HG03095 (cell line): ENCODE measurements at regions not wholly inside any gene's neighbourhood (a gene's known extent, or its start where the extent isn't known, plus 50 kb on each side); places are given as distances from the start of the nearest gene placed in this dataset.

Source experiments
- ATAC-seq: cut with Tn5 transposase; IDR thresholded peaks from one replicate; pipeline ENCODE4 v1.9.1; 2021; ENCODE audit warnings: moderate library complexity; ENCODE audit not compliant: unreplicated experiment

DNA sequence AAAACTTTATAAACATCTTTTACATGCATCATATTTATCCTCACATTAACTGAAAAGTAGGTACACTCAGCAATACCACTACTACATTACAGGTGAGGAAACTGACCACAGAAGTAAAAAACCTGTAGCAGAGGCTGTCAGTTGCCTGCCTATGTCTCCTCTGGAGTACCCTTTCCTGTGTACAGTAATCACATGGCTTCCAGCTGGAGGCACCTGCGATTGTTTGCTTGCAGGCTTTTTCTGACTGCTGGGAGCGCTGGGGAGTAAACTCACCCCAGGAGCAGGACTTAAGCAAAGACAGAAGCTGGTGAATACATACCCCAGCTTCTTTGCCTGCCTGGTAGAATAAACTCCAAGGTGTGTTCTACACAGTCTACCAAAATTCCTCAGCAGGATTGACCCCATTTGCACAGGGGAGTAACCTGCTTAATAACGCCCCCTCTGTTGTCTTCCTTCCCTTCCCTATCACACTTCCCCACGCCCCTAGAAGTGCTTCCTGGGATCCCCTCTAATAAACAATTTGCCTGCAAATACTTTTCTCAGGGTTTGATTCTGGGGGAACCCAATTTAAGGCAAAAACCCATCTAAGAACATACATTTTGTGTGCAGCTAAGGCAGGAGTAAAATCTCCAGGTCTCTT lies 138.9 kb downstream of the PTH2R start:
- ATAC-seq, result no peak

DNA sequence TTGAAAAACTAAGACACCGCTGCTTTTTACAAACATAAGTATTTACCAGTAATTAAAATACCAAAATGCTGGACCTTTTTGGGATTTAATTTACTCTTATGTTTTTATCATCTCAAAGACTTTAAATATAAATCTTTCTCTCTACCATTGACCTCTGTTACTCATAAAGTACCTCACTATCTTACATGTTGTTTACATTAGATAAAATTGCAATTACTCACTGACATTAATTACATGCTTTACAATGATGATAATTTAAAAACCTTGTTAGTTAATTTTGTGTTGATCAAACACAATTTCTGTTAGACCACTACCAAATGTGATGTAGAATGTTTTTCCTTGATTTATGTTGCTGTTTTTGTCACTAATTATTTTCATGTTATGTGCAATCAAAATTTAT lies 139.5 kb downstream of the PTH2R start:
- no peak for ATAC-seq

DNA sequence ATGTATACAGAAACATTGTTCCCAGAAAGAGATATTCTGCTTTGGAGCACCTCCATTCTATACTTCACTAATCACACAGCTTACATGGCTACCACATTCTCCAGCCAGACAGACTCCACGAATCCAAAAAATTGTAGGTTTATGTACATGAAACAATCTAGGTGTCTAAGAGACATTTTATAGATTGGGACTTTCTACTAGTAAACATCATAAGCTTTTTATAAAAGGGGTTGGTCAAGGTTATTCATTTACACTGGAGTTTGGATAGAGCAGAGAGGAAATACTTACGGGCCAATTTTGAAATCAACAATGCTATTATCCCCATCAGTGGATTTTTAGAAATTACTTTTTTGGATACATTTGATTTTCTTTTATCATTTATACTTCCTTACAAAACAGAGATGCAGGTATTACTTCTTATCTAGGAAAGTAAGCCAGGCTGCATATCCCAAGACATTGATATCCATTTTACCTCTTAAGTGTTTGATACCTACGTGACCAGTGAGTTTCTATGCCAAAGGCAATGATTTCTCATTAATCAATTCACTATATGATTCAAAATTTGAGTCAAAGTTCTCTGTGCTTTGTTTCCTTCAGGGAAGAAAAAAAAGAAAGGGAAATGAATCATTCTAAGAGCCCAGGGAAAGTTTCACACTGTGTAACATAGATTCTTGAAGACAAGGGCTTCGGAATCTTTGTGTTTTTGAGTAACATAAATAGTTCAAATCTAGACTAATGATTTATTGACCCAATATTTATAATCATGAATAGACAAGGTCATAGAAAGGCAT lies 140.5 kb downstream of the PTH2R start:
- no peak for ATAC-seq

DNA sequence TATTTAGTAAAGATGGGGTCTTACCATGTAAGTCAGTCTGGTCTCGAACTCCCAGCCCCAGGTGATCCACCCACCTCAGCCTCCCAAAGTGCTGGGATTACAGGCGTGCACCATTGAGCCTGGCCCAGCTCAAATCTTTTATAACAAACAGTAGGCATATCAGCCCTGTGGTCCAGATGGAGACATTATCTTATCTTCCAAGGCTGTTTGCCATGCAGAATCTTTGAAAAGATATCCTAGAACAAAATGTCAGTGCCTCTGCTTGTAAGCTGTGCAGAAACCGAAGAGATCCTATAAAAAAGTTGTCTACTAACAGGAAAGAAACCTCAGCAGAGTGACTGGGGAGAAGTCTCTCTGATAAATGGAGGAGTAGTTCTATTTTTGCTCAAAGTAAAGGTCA lies 142.1 kb downstream of the PTH2R start:
- no peak for ATAC-seq

DNA sequence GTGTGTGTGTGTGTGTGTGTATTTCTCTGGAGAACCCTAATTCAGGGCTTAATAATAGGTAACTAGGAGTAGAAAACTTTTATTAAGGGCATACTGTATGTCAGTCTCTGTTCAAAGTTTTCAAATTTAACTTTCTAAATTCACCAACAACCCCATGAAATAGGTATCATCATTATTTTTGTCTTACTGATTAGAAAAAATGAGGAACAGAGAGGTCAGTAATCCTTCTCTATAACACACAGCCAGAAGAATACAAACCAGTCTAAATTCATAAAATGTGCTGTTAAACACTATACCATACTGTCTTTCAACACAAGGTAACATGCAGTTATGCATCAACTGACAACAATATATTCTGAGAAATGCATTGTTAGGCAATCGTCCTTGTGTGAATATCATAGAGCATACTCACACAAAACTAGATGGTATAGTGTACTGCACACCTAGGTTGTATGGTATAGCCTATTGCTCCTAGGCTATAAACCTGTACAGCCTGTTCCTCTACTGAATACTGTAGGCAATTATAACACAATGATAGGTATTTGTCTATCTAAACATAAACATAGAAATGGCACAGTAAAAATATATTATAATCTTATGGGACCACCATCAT lies 143.1 kb downstream of the PTH2R start:
- ATAC-seq, result no peak

DNA sequence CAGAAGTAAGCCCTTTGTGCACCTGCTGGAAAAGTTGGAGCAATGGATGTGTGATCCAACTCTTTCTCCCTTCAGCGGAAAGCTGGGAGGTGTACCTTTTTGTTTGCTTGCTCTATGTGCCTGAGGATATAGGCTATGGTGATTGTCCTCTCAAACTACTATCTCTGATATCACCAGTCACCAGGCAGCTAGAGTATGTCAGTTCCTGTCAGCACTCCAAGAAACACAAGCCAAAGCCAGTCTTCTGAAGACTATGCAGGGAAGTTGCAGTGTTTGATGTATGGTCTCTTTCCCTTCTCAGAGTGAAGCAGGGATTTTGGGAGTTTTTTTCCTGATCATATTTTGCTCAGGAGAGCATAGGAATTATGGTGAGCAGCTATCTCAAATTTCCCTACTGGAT lies 146.4 kb downstream of the PTH2R start:
- ATAC-seq, result no peak

DNA sequence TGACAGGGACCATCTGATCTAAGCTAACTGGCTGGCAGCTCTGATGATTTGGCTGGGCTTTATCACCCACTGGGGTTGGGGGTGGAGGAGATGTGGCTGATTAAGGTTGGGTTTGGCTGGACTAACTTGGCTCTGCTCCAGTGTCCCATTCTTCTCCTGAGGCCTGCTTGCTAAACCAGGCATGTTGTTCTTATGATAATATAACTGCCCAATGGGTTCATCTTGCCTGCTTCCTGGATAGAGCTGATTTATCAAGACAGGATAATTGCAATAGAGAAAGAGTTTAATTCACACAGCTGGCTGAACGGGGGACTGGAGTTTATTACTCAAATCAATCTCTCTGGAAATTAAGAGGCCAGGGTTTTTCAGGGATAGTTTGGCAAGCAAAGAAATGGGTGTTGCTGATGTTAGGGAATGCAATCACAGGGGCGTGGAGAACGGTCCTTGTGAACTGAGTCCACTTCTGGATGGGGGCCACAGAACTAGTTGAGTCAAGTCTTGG lies 150.4 kb downstream of the PTH2R start:
- no peak for ATAC-seq

DNA sequence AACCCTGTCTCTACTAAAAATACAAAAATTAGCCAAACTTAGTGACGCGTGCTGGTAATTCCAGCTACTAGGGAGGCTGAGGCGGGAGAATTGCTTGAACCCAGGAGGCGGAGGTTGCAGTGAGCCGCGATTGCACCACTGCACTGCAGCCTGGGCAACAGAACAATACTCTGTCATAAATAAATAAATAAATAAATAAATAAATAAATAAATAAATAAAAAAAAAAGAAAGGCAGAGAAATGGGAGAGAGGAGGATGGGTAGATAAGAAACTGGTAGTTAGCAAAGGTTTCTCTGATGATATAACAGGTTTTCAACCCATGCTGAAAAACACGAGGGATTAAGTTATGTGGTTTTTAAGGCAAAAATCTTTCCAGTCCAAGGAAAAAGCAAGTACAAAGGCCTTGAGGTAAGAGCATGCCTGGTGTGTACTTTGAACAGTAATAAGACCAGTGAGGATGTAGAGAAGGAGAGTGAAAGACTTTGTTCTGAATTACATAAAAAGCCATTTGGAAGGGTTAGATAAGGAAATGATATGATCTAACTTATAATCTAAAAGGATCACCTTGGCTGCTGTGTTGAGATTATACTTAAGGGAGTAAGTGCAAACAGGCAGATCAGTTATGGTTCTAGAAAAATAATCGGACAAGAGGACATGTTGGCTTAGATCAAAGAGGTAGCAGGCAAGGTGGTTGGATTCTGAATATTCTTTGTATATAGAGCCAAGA lies 159.3 kb downstream of the PTH2R start:
- no peak for ATAC-seq

DNA sequence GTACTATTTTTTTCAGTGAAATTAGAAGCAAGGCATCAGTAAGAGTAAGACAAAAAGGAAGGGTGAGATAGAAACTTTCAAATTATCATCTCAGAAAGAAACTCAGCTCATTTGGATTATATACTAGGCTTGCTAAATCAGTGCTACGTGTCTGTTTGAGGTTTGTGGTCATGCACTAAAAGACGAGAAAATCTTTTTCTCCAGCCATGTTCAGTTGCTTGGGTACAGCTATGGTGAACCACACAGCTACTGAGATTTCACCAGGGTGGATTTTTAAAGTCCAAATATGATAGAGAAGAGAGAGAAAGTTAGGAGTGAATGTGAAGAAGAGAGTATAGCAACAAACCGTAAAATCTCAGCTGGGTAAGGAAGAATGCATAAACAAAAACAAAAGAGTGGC lies 161.6 kb downstream of the PTH2R start:
- no peak for ATAC-seq

DNA sequence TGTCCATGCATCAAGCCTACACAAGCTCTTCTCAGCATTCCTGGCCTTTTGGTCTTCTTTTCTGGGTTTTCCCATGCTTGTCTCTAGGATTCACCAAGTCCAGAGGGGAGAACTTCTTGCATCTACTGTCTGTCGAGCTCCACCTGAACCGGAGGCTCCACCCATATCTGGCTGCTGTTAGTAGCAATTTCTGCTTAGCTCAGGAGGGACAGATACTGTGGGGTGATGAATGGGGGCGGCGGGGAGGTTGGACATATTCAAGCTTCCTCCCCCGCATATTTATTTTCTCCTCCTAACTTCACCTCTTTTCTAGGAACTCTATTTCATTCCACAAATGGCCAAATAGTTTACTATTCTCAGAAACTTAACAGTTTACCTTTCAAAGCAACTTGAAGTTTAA lies 163.5 kb downstream of the PTH2R start:
- ATAC-seq, result no peak

DNA sequence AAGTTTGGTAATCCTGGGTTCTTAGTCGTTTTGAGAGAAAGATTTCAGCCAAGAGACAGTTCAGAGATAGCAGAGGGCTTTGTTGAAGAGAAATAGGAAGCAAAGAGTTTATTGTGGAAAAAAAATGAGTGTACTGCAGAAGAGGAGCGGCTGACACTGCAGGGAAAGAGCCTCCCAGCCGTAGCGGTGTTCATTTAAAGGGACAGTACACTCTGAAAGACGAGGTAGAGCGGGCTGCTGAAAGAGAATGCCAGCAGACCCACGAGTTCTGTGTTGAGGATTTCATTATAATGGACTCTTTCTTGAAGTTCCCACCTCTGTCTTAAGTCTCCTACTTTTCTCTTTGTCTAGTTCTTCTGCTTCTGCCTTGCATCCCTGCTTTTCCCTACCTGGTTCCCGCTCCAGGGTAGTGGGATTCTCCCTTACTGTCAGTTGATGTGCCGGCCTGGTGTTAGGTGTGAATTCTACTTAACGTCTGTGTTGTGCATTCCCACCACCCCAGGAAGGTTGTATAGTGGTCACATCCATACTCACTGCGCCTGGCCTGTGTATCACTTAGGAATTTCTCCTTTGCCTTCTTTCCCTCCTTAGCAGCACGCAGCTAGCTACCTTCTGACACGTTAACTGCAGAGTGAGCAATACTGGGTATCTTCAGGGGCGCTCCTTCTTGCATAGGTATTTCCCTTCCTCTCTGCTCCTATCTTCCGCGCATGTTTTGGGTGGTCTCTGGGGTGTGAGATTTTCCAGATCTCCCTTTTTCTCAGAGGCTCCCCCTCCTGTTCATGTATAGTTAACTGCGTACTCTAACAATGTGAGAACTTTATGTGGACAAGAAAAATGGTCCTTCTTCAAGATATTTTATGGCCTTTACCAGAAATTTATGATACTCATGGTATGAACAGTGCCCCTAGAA lies 164.5 kb downstream of the PTH2R start:
- no peak for ATAC-seq

DNA sequence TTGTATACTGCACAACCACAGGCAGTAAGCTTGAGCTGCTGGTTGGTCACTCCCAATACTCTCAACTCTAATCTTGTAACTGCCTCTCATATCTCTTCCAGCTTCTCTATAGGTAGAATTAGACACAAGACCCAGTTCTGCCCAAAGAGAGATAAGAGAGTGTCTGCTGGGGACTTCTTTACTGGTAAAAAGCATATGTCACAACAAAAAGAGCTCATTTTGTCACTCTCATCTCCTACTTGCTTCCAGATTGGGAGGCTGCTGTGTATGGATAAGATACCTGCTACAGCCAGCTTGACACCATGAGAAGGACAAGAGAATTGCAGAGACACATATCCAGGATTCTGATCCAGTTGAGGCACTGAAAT lies 165.2 kb downstream of the PTH2R start:
- ATAC-seq, result no peak

DNA sequence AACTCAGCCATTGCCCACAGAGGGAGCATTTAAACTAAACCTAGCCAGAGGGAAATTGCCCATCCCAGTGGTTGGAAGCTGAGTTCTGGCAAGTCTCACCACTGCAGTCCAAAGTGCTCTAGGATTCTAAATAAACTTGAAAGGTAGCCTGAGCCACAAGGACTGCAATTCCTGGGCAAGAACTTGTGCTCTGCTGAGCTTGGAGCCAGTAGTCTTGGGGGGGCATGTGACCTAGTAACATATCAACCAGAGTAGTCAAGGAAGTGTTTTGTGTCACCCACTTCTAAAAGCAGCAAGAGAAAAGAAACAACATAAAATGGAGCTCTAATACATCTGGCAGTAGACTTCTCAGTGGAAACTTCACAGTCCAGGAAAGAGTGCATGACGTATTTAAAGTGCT lies 167.0 kb downstream of the PTH2R start:
- ATAC-seq, result no peak

DNA sequence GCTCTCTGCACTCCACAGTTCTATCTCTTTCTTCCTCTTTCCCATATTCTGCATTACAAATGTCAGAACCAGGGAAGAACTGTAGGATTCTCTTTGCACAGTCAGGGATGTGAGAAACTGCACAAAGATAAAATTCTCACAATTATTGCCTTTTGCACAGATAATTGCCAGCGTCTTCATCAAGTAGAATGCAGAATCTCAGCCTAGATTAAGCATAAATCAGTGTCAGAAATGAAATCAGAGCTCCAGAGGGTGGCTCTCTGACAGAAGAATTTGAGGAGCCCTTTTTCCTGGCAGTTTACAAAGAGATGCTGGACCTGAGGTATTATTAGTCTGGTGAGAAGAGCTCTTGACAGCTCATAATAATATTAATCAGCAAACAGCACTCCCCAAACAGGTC lies 173.1 kb downstream of the PTH2R start:
- ATAC-seq, result no peak

DNA sequence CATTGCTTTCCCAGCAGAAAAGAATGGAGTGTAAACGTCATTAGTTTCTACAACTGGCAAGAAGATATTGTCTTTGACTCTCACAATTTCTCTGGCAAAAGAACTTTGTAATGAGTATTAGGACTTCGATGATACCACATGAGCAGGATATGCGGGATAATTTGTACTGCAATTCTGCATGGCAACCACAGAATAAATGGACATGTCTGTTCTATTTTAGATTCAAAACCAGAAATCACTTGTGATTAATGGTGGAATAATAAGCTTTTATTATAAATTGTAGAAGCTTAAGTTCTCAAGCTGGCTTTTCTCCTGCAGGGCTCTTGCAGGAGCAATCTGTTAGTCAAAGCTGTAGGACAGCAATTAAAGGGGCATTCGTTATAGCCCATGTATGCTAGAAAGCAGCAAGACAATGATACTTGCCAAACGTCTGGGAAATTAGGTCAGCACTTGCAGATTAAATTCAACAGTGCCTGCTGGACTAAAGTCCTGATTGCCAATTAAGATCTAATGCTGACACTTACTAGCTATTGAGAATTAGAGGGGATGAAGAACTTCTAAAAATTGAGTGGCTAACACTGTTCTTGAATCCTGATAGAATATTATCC lies 177.9 kb downstream of the PTH2R start:
- no peak for ATAC-seq

DNA sequence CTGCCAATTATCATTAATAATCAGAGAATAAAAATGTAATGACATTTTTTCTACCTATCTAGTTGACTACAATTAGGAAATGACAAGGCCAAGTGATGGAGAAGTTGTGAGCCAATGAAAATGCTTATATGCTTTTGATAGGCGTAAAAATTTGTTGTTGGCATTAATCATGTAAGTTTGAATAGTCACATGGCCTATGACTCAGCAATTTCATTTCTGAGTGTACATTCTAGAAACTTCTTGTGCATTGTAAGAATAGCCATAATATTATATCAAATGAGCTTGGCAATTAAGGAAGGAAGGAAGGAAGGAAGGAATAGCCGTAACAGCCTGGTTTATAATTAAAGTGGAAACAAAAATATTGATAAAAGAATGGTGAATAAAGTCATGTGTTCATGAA lies 179.9 kb downstream of the PTH2R start:
- ATAC-seq, result no peak

DNA sequence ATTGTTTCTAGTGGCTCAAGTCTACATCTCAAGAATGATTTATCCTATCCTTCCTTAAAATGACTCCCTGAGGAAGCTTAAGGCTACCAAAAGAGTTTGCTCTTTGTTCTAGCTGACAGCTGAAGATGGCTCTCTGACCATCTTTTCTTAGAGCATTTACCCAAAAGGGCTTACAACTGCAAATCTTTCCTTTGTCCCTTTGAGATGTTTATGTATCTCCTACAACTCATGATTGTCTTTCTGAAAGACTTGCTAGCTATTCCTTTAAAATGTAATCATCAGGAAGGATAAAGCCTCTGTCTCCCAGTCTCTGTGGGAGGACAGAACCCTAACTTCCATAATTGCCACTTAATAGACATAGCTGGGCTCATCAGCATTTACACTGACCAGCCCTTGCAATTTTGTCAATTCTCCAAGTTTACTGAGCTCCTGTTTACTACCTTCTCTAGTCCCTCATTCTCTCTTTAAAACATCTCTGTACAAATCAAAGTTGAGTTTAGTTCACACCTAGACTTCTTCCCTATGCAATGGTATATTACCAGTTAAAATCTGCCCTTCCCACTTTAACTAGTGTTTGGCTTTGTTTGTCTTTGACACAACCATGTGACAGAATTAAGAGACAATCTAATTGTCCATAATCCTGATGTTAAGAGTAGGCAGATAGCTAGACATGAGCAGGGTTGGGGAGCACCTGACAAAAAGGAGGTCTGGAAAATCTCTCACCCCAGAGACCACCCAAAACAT lies 188.2 kb downstream of the PTH2R start:
- ATAC-seq, result no peak

DNA sequence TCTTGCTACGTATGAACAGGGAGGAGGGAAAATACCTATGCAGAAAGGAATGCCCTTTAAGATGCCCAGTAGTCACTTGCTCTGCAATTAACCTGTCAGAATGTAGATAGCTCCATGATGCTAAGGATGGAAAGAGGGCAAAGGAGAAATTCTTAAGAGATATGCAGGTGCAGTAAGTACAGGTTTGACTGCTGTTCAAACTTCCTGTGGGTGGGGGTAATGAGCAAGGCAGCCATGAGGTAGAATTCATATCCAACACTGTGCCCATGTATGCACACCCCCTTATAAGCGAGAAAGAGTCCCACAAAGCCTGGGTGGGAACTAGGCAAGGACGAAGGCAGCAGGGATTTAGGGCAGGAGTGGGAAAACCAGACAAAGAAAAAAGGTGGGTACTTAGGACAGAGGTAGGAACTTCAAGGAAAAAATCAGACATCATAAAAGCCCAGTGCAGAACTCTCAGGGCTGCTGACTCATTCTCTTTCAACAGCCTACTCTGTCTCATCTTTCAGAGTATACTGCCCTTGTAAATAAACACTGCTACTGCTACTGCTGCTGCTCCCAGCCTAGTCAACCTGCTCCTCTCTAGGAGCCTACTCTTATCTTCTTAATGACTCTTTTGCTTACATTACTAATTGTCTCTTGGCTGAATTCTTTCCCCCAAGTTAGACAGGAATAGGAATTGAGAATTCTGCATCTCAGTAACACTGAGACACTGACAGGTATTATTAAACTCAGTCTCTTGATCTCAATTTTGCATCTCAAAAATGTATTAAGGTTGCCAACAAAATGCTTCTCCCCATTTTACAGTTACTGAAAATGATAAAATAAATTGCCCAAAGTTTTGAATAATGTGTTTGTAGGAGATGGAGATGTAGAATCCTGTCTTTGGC lies 189.0 kb downstream of the PTH2R start:
- ATAC-seq, result no peak
